ENCODE measurements at regions not wholly inside any gene's neighbourhood (a gene's known extent, or its start where the extent isn't known, plus 50 kb on each side); places are given as distances from the start of the nearest gene placed in this dataset.

GRCh38 chr3:147257944-147258343, 148.4 kb downstream of the ZIC4 start:
- TF ChIP-seq, protein P1, sequence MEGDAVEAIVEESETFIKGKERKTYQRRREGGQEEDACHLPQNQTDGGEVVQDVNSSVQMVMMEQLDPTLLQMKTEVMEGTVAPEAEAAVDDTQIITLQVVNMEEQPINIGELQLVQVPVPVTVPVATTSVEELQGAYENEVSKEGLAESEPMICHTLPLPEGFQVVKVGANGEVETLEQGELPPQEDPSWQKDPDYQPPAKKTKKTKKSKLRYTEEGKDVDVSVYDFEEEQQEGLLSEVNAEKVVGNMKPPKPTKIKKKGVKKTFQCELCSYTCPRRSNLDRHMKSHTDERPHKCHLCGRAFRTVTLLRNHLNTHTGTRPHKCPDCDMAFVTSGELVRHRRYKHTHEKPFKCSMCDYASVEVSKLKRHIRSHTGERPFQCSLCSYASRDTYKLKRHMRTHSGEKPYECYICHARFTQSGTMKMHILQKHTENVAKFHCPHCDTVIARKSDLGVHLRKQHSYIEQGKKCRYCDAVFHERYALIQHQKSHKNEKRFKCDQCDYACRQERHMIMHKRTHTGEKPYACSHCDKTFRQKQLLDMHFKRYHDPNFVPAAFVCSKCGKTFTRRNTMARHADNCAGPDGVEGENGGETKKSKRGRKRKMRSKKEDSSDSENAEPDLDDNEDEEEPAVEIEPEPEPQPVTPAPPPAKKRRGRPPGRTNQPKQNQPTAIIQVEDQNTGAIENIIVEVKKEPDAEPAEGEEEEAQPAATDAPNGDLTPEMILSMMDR (IDR thresholded peaks at IDR 0.05 in 2 of 3, conservative IDR thresholded peaks at IDR 0.05 in 1 of 3; ENCODE audit: borderline replicate concordance in 1 of 3, insufficient read depth in 1 of 3, low read depth in 2 of 3, low read length in 2 of 3) = no peak
- no peak for TF ChIP-seq RAD21 (IDR thresholded peaks at IDR 0.05; ENCODE audit: low read depth)
- TF ChIP-seq EZH2phosphoT487 (IDR thresholded peaks at IDR 0.05; ENCODE audit: borderline replicate concordance) = no peak
- TF ChIP-seq SIN3A (IDR thresholded peaks at IDR 0.05; ENCODE audit: low read depth) = no peak
